Neuronal stem cell (in vitro differentiated cells): ENCODE measurements at regions not wholly inside any gene's neighbourhood (a gene's known extent, or its start where the extent isn't known, plus 50 kb on each side); places are given as distances from the start of the nearest gene placed in this dataset.

ENCODE experiments used
- DNase-seq: peaks from one replicate; pipeline ENCODE4 v3.0.0-alpha.2; 2013; ENCODE audit warnings: low spot score
- H2AFZ ChIP-seq: one replicate; pipeline ENCODE4 v1.6.1; 2013; ENCODE audit warnings: mild to moderate bottlenecking, low read length, inconsistent platforms
- H2AK5ac ChIP-seq: 2 replicates; pipeline ENCODE4 v1.6.1; 2013; ENCODE audit warnings: low read depth, mild to moderate bottlenecking, inconsistent platforms, low read length, moderate library complexity, mixed read lengths
- H2BK120ac ChIP-seq: 2 replicates; pipeline ENCODE4 v1.6.1; 2013; ENCODE audit warnings: low read depth, mild to moderate bottlenecking, inconsistent platforms, low read length, moderate library complexity, mixed read lengths
- H2BK12ac ChIP-seq: one replicate; pipeline ENCODE4 v1.6.1; 2013; ENCODE audit warnings: low read length, inconsistent platforms
- H2BK15ac ChIP-seq: 2 replicates; pipeline ENCODE4 v1.6.1; 2013; ENCODE audit warnings: mild to moderate bottlenecking, low read length, inconsistent platforms, mixed read lengths
- H2BK5ac ChIP-seq: one replicate; pipeline ENCODE4 v1.6.1; 2013; ENCODE audit warnings: inconsistent platforms, mild to moderate bottlenecking, low read length, moderate library complexity
- H3K14ac ChIP-seq: one replicate; pipeline ENCODE4 v1.6.1; 2013; ENCODE audit warnings: low read length, inconsistent platforms
- H3K18ac ChIP-seq: 2 replicates; pipeline ENCODE4 v1.6.1; 2013; ENCODE audit warnings: low read length, inconsistent platforms
- H3K23ac ChIP-seq: 2 replicates; pipeline ENCODE4 v1.6.1; 2013; ENCODE audit warnings: low read depth, mild to moderate bottlenecking, mixed read lengths, low read length, inconsistent platforms; ENCODE audit not compliant: poor library complexity
- H3K27ac ChIP-seq: replicated peaks from 3 replicates; pipeline ENCODE4 v1.5.1; 2013; ENCODE audit warnings: low read length, inconsistent platforms
- H3K27me3 ChIP-seq, 3 experiments: 2 replicates each; pipeline ENCODE4 v1.6.1; 2013; ENCODE audit warnings: low read length in 3 of 3, mild to moderate bottlenecking in 2 of 3, inconsistent platforms in 1 of 3, low read depth in 1 of 3, mixed read lengths in 1 of 3, moderate library complexity in 1 of 3; ENCODE audit not compliant: control insufficient read depth in 3 of 3, insufficient read depth in 3 of 3
- H3K36me3 ChIP-seq, 2 donors: replicated peaks in 1 of 2; 2 replicates each; pipeline ENCODE4 v1.6.1; 2013; ENCODE audit warnings: low read length in 2 of 2; ENCODE audit not compliant: control insufficient read depth in 2 of 2, insufficient read depth in 2 of 2
- H3K4ac ChIP-seq: 2 replicates; pipeline ENCODE4 v1.6.1; 2013; ENCODE audit warnings: inconsistent platforms, mild to moderate bottlenecking, low read length, moderate library complexity
- H3K4me1 ChIP-seq, 2 donors: 1 replicate in 1 of 2; 2 replicates in 1 of 2; pipeline ENCODE4 v1.6.1; 2013; ENCODE audit warnings: low read length in 2 of 2, low read depth in 1 of 2; ENCODE audit not compliant: control insufficient read depth in 2 of 2, insufficient read depth in 1 of 2
- H3K4me2 ChIP-seq: one replicate; pipeline ENCODE4 v1.6.1; 2013; ENCODE audit warnings: mild to moderate bottlenecking, low read length, inconsistent platforms; ENCODE audit not compliant: insufficient read depth, poor library complexity, severe bottlenecking
- H3K4me3 ChIP-seq, 2 donors: 2 replicates each; pipeline ENCODE4 v1.5.1; 2013; ENCODE audit warnings: low read length in 2 of 2, mild to moderate bottlenecking in 2 of 2, inconsistent platforms in 1 of 2, moderate library complexity in 1 of 2
- H3K79me1 ChIP-seq: one replicate; pipeline ENCODE4 v1.6.1; 2013; ENCODE audit warnings: low read depth, mild to moderate bottlenecking, inconsistent platforms, low read length, moderate library complexity
- H3K9ac ChIP-seq: one replicate; pipeline ENCODE4 v1.6.1; 2013; ENCODE audit warnings: mild to moderate bottlenecking, low read depth, low read length, inconsistent platforms; ENCODE audit not compliant: poor library complexity
- H3K9me3 ChIP-seq, 2 donors: replicated peaks in 1 of 2; 2 replicates each; pipeline versions ENCODE3 to v1.6.1; 2013; ENCODE audit warnings: low read length in 2 of 2, mild to moderate bottlenecking in 2 of 2, inconsistent platforms in 1 of 2, low read depth in 1 of 2, mixed read lengths in 1 of 2, moderate library complexity in 1 of 2; ENCODE audit not compliant: control insufficient read depth in 2 of 2, insufficient read depth in 1 of 2
- H4K8ac ChIP-seq: one replicate; pipeline ENCODE4 v1.6.1; 2013; ENCODE audit warnings: low read depth, mild to moderate bottlenecking, inconsistent platforms, low read length, moderate library complexity
- H4K91ac ChIP-seq: one replicate; pipeline ENCODE4 v1.6.1; 2013; ENCODE audit warnings: low read length, low read depth, mild to moderate bottlenecking, inconsistent platforms; ENCODE audit not compliant: poor library complexity
- WGBS, 2 donors: extraction: QIAGEN DNeasy Blood & Tissue Kit; methylation state at CpG; one replicate each; pipeline ENCODE4 v1.1.7; 2013; ENCODE audit warnings: missing lambda C conversion rate in 2 of 2, mixed read lengths in 1 of 2; ENCODE audit not compliant: insufficient read length in 2 of 2, insufficient replicate concordance in 1 of 2; ENCODE audit errors: extremely low coverage in 2 of 2; 5-methylcytosine and 5-hydroxymethylcytosine counted together

GRCh38 chr16:49049191-49049590, 232.4 kb downstream of the CBLN1 start:
- H2AFZ ChIP-seq: no peak overlapping the region
- no peaks in the 10 kb centered on the region for H3K79me1 ChIP-seq
- H3K23ac ChIP-seq: no peak overlapping the region
- no peak overlapping the region for H3K4me2 ChIP-seq
- H3K4ac ChIP-seq: no peak overlapping the region
- no peaks in the 10 kb centered on the region for H3K27me3 ChIP-seq
- no peaks in the 10 kb centered on the region for H3K36me3 ChIP-seq
- no peak overlapping the region for H3K18ac ChIP-seq
- H2BK5ac ChIP-seq: no peak overlapping the region
- WGBS, 2 donors: no CpG with 5 or more reads among the region's 6 CpGs
- no peak overlapping the region for H2AK5ac ChIP-seq
- no peak overlapping the region for H3K14ac ChIP-seq
- no peak overlapping the region for H2BK15ac ChIP-seq
- H3K27ac ChIP-seq: no peak overlapping the region
- no peak overlapping the region for H2BK120ac ChIP-seq
- no peak overlapping the region for H4K91ac ChIP-seq
- H3K4me3 ChIP-seq: no peak overlapping the region
- no peak overlapping the region for H3K9ac ChIP-seq
- H3K4me1 ChIP-seq: peaks cover 0 to 6% of the 10 kb centered on the region in 2 donors
- no peak overlapping the region for H2BK12ac ChIP-seq
- no peak overlapping the region for H4K8ac ChIP-seq
- H3K9me3 ChIP-seq: no peaks in the 10 kb centered on the region
- DNase-seq: no peak

- no peak overlapping the region for H3K14ac ChIP-seq
- no peak overlapping the region for H2AFZ ChIP-seq
- no peak overlapping the region for H3K9ac ChIP-seq
- no peaks in the 10 kb centered on the region for H3K79me1 ChIP-seq
- H2BK5ac ChIP-seq: no peak overlapping the region
- no peak for DNase-seq
- no peak overlapping the region for H3K4me3 ChIP-seq
- no peak overlapping the region for H2AK5ac ChIP-seq
- no peaks in the 10 kb centered on the region for H3K9me3 ChIP-seq
- H2BK120ac ChIP-seq: no peak overlapping the region
- no peak overlapping the region for H2BK12ac ChIP-seq
- peaks cover 0 to 6% of the 10 kb centered on the region in 2 donors for H3K4me1 ChIP-seq
- no CpG with 5 or more reads among the region's 4 CpGs for WGBS, 2 donors
- H4K91ac ChIP-seq: no peak overlapping the region
- H3K4ac ChIP-seq: no peak overlapping the region
- H3K27me3 ChIP-seq: no peaks in the 10 kb centered on the region
- no peak overlapping the region for H3K27ac ChIP-seq
- no peak overlapping the region for H3K4me2 ChIP-seq
- H4K8ac ChIP-seq: no peak overlapping the region
- no peak overlapping the region for H3K23ac ChIP-seq
- no peak overlapping the region for H2BK15ac ChIP-seq
- H3K18ac ChIP-seq: no peak overlapping the region
- H3K36me3 ChIP-seq: no peaks in the 10 kb centered on the region
These were observed 233.1 kb downstream of the CBLN1 start for GRCh38 chr16:49048557-49048956.

GRCh38 chr16:49036126-49036525, 245.5 kb downstream of the CBLN1 start:
- Histone ChIP-seq H3K9ac (no peak overlapping the region), H3K36me3 (no peaks in the 10 kb centered on the region), H3K23ac (no peak overlapping the region), H2BK15ac (no peak overlapping the region), H3K9me3 (no peaks in the 10 kb centered on the region), H3K4me3 (no peak overlapping the region), H2BK120ac (no peak overlapping the region), H3K27ac (no peak overlapping the region), H3K4me1 (no peaks in the 10 kb centered on the region), H2BK5ac (no peak overlapping the region), H3K14ac (no peak overlapping the region), H2BK12ac (no peak overlapping the region), H3K18ac (no peak overlapping the region), H2AK5ac (no peak overlapping the region), H3K4ac (no peak overlapping the region), H4K91ac (no peak overlapping the region), H2AFZ (no peak overlapping the region), H3K79me1 (no peaks in the 10 kb centered on the region), H4K8ac (no peak overlapping the region), H3K27me3 (no peaks in the 10 kb centered on the region), H3K4me2 (no peak overlapping the region)
- WGBS, 2 donors: no CpG with 5 or more reads among the region's 2 CpGs
- no peak for DNase-seq

- no CpG with 5 or more reads among the region's 3 CpGs for WGBS, 2 donors
- no peak overlapping the region for H4K8ac ChIP-seq
- H2BK120ac ChIP-seq: no peak overlapping the region
- H3K4me1 ChIP-seq: peaks cover 2 to 5% of the 10 kb centered on the region in 2 donors
- H4K91ac ChIP-seq: no peak overlapping the region
- H3K18ac ChIP-seq: no peak overlapping the region
- no peaks in the 10 kb centered on the region for H3K79me1 ChIP-seq
- no peak overlapping the region for H3K23ac ChIP-seq
- no peak overlapping the region for H3K4ac ChIP-seq
- no peak overlapping the region for H2BK15ac ChIP-seq
- no peaks in the 10 kb centered on the region for H3K36me3 ChIP-seq
- H3K9me3 ChIP-seq: no peaks in the 10 kb centered on the region
- H2BK12ac ChIP-seq: no peak overlapping the region
- H3K4me2 ChIP-seq: no peak overlapping the region
- no peak overlapping the region for H3K4me3 ChIP-seq
- no peaks in the 10 kb centered on the region for H3K27me3 ChIP-seq
- DNase-seq: no peak
- H3K14ac ChIP-seq: no peak overlapping the region
- no peak overlapping the region for H3K27ac ChIP-seq
- H2BK5ac ChIP-seq: no peak overlapping the region
- H2AFZ ChIP-seq: no peak overlapping the region
- no peak overlapping the region for H2AK5ac ChIP-seq
- H3K9ac ChIP-seq: no peak overlapping the region
These were observed 254.2 kb downstream of the CBLN1 start for GRCh38 chr16:49027420-49027819.
